Adrenal gland (tissue), 5 donors: ENCODE measurements at regions not wholly inside any gene's neighbourhood (a gene's known extent, or its start where the extent isn't known, plus 50 kb on each side); places are given as distances from the start of the nearest gene placed in this dataset.
"Not testable (repeated sequence)": the region's sequence is repeated elsewhere in the genome, so short reads cannot be mapped to it uniquely, and the experiment has no call there.

ENCODE experiments used
- CTCF ChIP-seq, 6 experiments: fragments of 450-650 bp in 4 of 6; fragments of 200-600 bp in 2 of 6; sonication (generic) in 1 of 6; IDR thresholded peaks; 1 replicate in 5 of 6; 2 replicates in 1 of 6; pipeline versions ENCODE4 v1.5.1 to v1.8.0; 2016 to 2021; ENCODE audit warnings: antibody characterized with exemption in 6 of 6, mild to moderate bottlenecking in 2 of 6, moderate library complexity in 1 of 6
- POLR2A ChIP-seq, 2 donors: fragments of 450-650 bp; IDR thresholded peaks; one replicate each; pipeline ENCODE4 v1.6.1; 2017; ENCODE audit warnings: antibody characterized with exemption in 2 of 2, mild to moderate bottlenecking in 2 of 2, moderate library complexity in 1 of 2
- donor health status: DM: no; HTN: no; CAD: no.

GRCh38 chr6:163858870-163859269, 444.4 kb downstream of the QKI start:
- TF ChIP-seq CTCF, POLR2A (IDR thresholded peaks at IDR 0.05): not testable (repeated sequence)
